Panc1 (cell line): ENCODE measurements at regions not wholly inside any gene's neighbourhood (a gene's known extent, or its start where the extent isn't known, plus 50 kb on each side); places are given as distances from the start of the nearest gene placed in this dataset.

Experiments used
- ATAC-seq: fragments of 200-7000 bp; cut with Tn5 transposase; 2 replicates; pipeline ENCODE4 v1.9.1; 2020; ENCODE audit warnings: mild to moderate bottlenecking, moderate library complexity
- BruUV-seq: library from RNA; stranded (reverse); fragments of 400-500 nt; replicated peaks from 2 replicates; lab custom pipeline; 2021; lab: Mats Ljungman, UMichigan
- CTCF ChIA-PET: fragments of 300-600 bp; sonication (Branson Sonifier 250); formaldehyde crosslinking; loops from one replicate; lab custom pipeline; 2022; ENCODE audit warnings: antibody characterized with exemption; lab: Charles Lee
- POLR2A ChIA-PET: fragments of 300-600 bp; sonication (Branson Sonifier 250); formaldehyde crosslinking; loops from one replicate; lab custom pipeline; 2022; ENCODE audit warnings: antibody characterized with exemption; lab: Charles Lee
- DNase-seq: peaks from one replicate; pipeline ENCODE4 v3.0.0-alpha.2; 2010; ENCODE audit warnings: low read depth, low spot score
- H3K27ac ChIP-seq: 2 replicates; pipeline ENCODE4 v1.5.1; 2011; ENCODE audit warnings: mild to moderate bottlenecking, low read length, inconsistent platforms
- H3K27me3 ChIP-seq: fragments of 200-500 bp; sonication (Bioruptor generic); 2 replicates; pipeline ENCODE4 v1.6.0; 2014; ENCODE audit warnings: low read length, inconsistent platforms; ENCODE audit not compliant: control insufficient read depth, insufficient read depth
- H3K36me3 ChIP-seq: fragments of 200-500 bp; sonication (Bioruptor generic); 2 replicates; pipeline ENCODE4 v1.5.1; 2014; ENCODE audit warnings: inconsistent platforms, mild to moderate bottlenecking, low read length, moderate library complexity; ENCODE audit not compliant: control insufficient read depth, insufficient read depth
- H3K4me1 ChIP-seq: 2 replicates; pipeline ENCODE4 v1.5.1; 2011; ENCODE audit warnings: inconsistent platforms, mild to moderate bottlenecking, low read length, moderate library complexity; ENCODE audit not compliant: control insufficient read depth, insufficient read depth
- H3K4me3 ChIP-seq, 2 experiments: 2 replicates each; pipeline ENCODE4 v1.5.1; 2011 to 2012; ENCODE audit warnings: low read depth in 2 of 2, low read length in 2 of 2, mild to moderate bottlenecking in 2 of 2, inconsistent platforms in 1 of 2, moderate library complexity in 1 of 2
- H3K9me3 ChIP-seq: fragments of 200-500 bp; sonication (Bioruptor generic); 2 replicates; pipeline ENCODE4 v1.5.1; 2014; ENCODE audit warnings: low read depth, mild to moderate bottlenecking, inconsistent platforms, low read length, moderate library complexity; ENCODE audit not compliant: control insufficient read depth, insufficient read depth
- POLR2AphosphoS5 ChIP-seq: IDR thresholded peaks from 2 replicates; pipeline ENCODE4 v1.6.1; 2012; ENCODE audit warnings: mild to moderate bottlenecking, low read depth, low read length, moderate library complexity
- SIN3A ChIP-seq: IDR thresholded peaks from 2 replicates; pipeline ENCODE4 v1.6.1; 2012; ENCODE audit warnings: low read depth, mild to moderate bottlenecking, low read length, moderate library complexity, borderline replicate concordance; ENCODE audit not compliant: insufficient read depth
- TCF7L2 ChIP-seq: IDR thresholded peaks from 2 replicates; pipeline ENCODE4 v1.6.1; 2011; ENCODE audit warnings: mild to moderate bottlenecking, low read depth, low read length, inconsistent platforms
- in situ Hi-C: cut with HindIII; loops from 2 replicates; pipeline ENCODE4 v1.10.0; 2016; ENCODE audit warnings: low sequenced_read_pairs, low pct_unique_long_range_greater_than_20kb
- intact Hi-C: fragments of 100-400 bp; cut with micrococcal nuclease; formaldehyde crosslinking; loops from one replicate; pipeline ENCODE4 v1.10.0; 2022; ENCODE audit not compliant: unreplicated experiment
- TF ChIP-seq, protein P1 (sequence below): fragments of 450-650 bp; IDR thresholded peaks from 2 replicates; pipeline ENCODE4 v1.5.1; 2017; ENCODE audit warnings: mild to moderate bottlenecking
- TF ChIP-seq, protein P2 (sequence below), 2 experiments: IDR thresholded peaks; 2 replicates each; pipeline ENCODE4 v1.6.1; 2011 to 2012; ENCODE audit warnings: low read depth in 2 of 2, control low read depth in 1 of 2, low read length in 1 of 2, mild to moderate bottlenecking in 1 of 2, moderate library complexity in 1 of 2; ENCODE audit not compliant: insufficient read depth in 1 of 2

GRCh38 chr7:18341756-18342155 is 153.8 kb upstream of the HDAC9 start:
- TF ChIP-seq SIN3A (no peak), TCF7L2 (no peak), POLR2AphosphoS5 (no peak)
- TF ChIP-seq, protein P1, sequence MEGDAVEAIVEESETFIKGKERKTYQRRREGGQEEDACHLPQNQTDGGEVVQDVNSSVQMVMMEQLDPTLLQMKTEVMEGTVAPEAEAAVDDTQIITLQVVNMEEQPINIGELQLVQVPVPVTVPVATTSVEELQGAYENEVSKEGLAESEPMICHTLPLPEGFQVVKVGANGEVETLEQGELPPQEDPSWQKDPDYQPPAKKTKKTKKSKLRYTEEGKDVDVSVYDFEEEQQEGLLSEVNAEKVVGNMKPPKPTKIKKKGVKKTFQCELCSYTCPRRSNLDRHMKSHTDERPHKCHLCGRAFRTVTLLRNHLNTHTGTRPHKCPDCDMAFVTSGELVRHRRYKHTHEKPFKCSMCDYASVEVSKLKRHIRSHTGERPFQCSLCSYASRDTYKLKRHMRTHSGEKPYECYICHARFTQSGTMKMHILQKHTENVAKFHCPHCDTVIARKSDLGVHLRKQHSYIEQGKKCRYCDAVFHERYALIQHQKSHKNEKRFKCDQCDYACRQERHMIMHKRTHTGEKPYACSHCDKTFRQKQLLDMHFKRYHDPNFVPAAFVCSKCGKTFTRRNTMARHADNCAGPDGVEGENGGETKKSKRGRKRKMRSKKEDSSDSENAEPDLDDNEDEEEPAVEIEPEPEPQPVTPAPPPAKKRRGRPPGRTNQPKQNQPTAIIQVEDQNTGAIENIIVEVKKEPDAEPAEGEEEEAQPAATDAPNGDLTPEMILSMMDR, result no peak
- TF ChIP-seq, protein P2, sequence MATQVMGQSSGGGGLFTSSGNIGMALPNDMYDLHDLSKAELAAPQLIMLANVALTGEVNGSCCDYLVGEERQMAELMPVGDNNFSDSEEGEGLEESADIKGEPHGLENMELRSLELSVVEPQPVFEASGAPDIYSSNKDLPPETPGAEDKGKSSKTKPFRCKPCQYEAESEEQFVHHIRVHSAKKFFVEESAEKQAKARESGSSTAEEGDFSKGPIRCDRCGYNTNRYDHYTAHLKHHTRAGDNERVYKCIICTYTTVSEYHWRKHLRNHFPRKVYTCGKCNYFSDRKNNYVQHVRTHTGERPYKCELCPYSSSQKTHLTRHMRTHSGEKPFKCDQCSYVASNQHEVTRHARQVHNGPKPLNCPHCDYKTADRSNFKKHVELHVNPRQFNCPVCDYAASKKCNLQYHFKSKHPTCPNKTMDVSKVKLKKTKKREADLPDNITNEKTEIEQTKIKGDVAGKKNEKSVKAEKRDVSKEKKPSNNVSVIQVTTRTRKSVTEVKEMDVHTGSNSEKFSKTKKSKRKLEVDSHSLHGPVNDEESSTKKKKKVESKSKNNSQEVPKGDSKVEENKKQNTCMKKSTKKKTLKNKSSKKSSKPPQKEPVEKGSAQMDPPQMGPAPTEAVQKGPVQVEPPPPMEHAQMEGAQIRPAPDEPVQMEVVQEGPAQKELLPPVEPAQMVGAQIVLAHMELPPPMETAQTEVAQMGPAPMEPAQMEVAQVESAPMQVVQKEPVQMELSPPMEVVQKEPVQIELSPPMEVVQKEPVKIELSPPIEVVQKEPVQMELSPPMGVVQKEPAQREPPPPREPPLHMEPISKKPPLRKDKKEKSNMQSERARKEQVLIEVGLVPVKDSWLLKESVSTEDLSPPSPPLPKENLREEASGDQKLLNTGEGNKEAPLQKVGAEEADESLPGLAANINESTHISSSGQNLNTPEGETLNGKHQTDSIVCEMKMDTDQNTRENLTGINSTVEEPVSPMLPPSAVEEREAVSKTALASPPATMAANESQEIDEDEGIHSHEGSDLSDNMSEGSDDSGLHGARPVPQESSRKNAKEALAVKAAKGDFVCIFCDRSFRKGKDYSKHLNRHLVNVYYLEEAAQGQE (IDR thresholded peaks at IDR 0.05; ENCODE audit: insufficient read depth in 1 of 2, low read depth in 2 of 2, low read length in 1 of 2), result no peak
- DNase-seq (no peak), ATAC-seq (no peak)
- no peak overlapping the region for H3K4me3 ChIP-seq
- in situ Hi-C loops (no loop called here), intact Hi-C loops (loop anchor here (10.0 kb wide), 1 partner anchor 367 kb away; no protein-coding TSS in a partner anchor)
- H3K36me3 ChIP-seq, result no peaks in the 10 kb centered on the region
- ChIA-PET POLR2A (no interaction called here), CTCF (no interaction called here)
- BruUV-seq, result no TSS peak
- H3K27me3 ChIP-seq, result no peaks in the 10 kb centered on the region
- H3K9me3 ChIP-seq, result peaks cover 27% of the 10 kb centered on the region
- no peaks in the 10 kb centered on the region for H3K4me1 ChIP-seq
- H3K27ac ChIP-seq, result no peak overlapping the region

DNA sequence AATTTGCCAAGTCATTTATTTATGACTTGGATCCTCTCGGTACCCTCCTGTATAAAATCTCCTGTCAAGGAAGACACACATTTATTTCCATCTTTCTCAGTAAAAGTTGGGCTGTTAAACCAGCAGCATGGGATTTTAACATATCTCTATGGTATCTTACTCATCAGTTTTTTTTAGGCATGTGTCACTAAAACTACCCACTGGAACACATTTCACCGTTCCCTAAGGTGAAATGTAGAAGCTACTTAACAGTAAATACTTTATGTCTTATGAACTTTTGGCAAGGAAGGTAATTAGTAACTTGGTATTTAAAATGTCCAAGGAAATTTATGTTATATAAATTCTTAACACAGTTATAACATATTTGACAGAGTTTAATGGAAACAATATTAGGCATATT is 152.5 kb upstream of the HDAC9 start:
- no peak for TF ChIP-seq POLR2AphosphoS5
- no peak for TF ChIP-seq TCF7L2
- TF ChIP-seq, protein P1, result no peak
- TF ChIP-seq, protein P2 (IDR thresholded peaks at IDR 0.05; ENCODE audit: insufficient read depth in 1 of 2, low read depth in 2 of 2, low read length in 1 of 2), result no peak
- TF ChIP-seq SIN3A, result no peak
- CTCF ChIA-PET, result interaction anchor here (0.6 kb wide), 1 partner anchor 634 kb away, joined by 8 read pairs; no protein-coding TSS in a partner anchor

More for the DNA sequence above, 152.5 kb upstream of the HDAC9 start:
- in situ Hi-C loops, result no loop called here
- intact Hi-C loops, result loop anchor here (10.0 kb wide), 1 partner anchor 368 kb away; no protein-coding TSS in a partner anchor
- no peaks in the 10 kb centered on the region for H3K27me3 ChIP-seq
- H3K4me1 ChIP-seq, result no peaks in the 10 kb centered on the region
- no peak overlapping the region for H3K4me3 ChIP-seq
- POLR2A ChIA-PET, result no interaction called here
- BruUV-seq, result no TSS peak
- no peaks in the 10 kb centered on the region for H3K36me3 ChIP-seq
- no peak overlapping the region for H3K27ac ChIP-seq
- no peak for DNase-seq
- no peak for ATAC-seq
- peaks cover 27% of the 10 kb centered on the region for H3K9me3 ChIP-seq
